GM23248 (cell line): ENCODE measurements at regions not wholly inside any gene's neighbourhood (a gene's known extent, or its start where the extent isn't known, plus 50 kb on each side); places are given as distances from the start of the nearest gene placed in this dataset.

Experiments used
- EZH2 ChIP-seq: fragments of 200-600 bp; sonication (generic); IDR thresholded peaks from 2 replicates; pipeline ENCODE4 v1.6.1; 2018; ENCODE audit warnings: antibody characterized with exemption, mild to moderate bottlenecking; ENCODE audit not compliant: insufficient read depth, poor library complexity, severe bottlenecking
- EZH2phosphoT487 ChIP-seq: fragments of 200-600 bp; sonication (generic); IDR thresholded peaks from 2 replicates; pipeline ENCODE4 v1.6.1; 2018; ENCODE audit warnings: antibody characterized with exemption, moderate library complexity, mild to moderate bottlenecking, low read depth; ENCODE audit not compliant: insufficient read depth

- TF ChIP-seq EZH2 (no peak), EZH2phosphoT487 (no peak)
Measured at GRCh38 chrX:40945361-40945713, 139.9 kb upstream of the USP9X start.
